Adipocyte (in vitro differentiated cells): ENCODE measurements at regions not wholly inside any gene's neighbourhood (a gene's known extent, or its start where the extent isn't known, plus 50 kb on each side); places are given as distances from the start of the nearest gene placed in this dataset.

Source experiments
- DNase-seq: peaks from one replicate; pipeline ENCODE4 v3.0.0-alpha.2; 2015; ENCODE audit warnings: low read depth
- H3K27me3 ChIP-seq: replicated peaks from 2 replicates; pipeline ENCODE4 v1.7.0; 2013; ENCODE audit warnings: mild to moderate bottlenecking, low read length, moderate library complexity; ENCODE audit not compliant: control insufficient read depth, insufficient read depth
- H3K36me3 ChIP-seq: 2 replicates; pipeline ENCODE4 v1.7.0; 2013; ENCODE audit warnings: low read length, mild to moderate bottlenecking, moderate library complexity; ENCODE audit not compliant: control insufficient read depth, insufficient read depth, severe bottlenecking
- H3K4me1 ChIP-seq: 2 replicates; pipeline ENCODE4 v1.7.0; 2013; ENCODE audit warnings: mild to moderate bottlenecking, low read length, moderate library complexity; ENCODE audit not compliant: control insufficient read depth, insufficient read depth
- H3K4me3 ChIP-seq: 2 replicates; pipeline ENCODE4 v1.7.0; 2013; ENCODE audit warnings: mild to moderate bottlenecking, low read length, moderate library complexity
- H3K9ac ChIP-seq: 2 replicates; pipeline ENCODE4 v1.7.0; 2013; ENCODE audit warnings: mild to moderate bottlenecking, low read length, moderate library complexity
- H3K9me3 ChIP-seq: 2 replicates; pipeline ENCODE4 v1.7.0; 2013; ENCODE audit warnings: mild to moderate bottlenecking, low read length, moderate library complexity; ENCODE audit not compliant: control insufficient read depth

- Histone ChIP-seq H3K9me3 (peaks cover 3% of the 10 kb centered on the region), H3K36me3 (no peaks in the 10 kb centered on the region), H3K27me3 (no peaks in the 10 kb centered on the region)
Measured at GRCh38 chr16:54724346-54724925, 206.2 kb upstream of the IRX5 start.

GRCh38 chr16:54722210-54722676, 208.4 kb upstream of the IRX5 start:
- Histone ChIP-seq H3K9ac (no peak overlapping the region), H3K9me3 (no peaks in the 10 kb centered on the region), H3K4me3 (no peak overlapping the region), H3K36me3 (no peaks in the 10 kb centered on the region), H3K4me1 (no peaks in the 10 kb centered on the region), H3K27me3 (no peaks in the 10 kb centered on the region)
- DNase-seq = no peak

More at GRCh38 chr16:54724346-54724925, 206.2 kb upstream of the IRX5 start:
- Histone ChIP-seq H3K4me1 (no peaks in the 10 kb centered on the region), H3K9ac (no peak overlapping the region), H3K4me3 (no peak overlapping the region)
- no peak for DNase-seq

GRCh38 chr16:54720259-54720658, 210.4 kb upstream of the IRX5 start:
- no peak for DNase-seq
- Histone ChIP-seq H3K4me3 (no peak overlapping the region), H3K4me1 (no peaks in the 10 kb centered on the region), H3K27me3 (no peaks in the 10 kb centered on the region), H3K9ac (no peak overlapping the region), H3K9me3 (no peaks in the 10 kb centered on the region), H3K36me3 (no peaks in the 10 kb centered on the region)

- Histone ChIP-seq H3K4me3 (no peak overlapping the region), H3K9ac (no peak overlapping the region), H3K27me3 (no peaks in the 10 kb centered on the region), H3K4me1 (no peaks in the 10 kb centered on the region), H3K36me3 (no peaks in the 10 kb centered on the region), H3K9me3 (no peaks in the 10 kb centered on the region)
- DNase-seq = no peak
Measured at GRCh38 chr16:54719624-54720023, 211.0 kb upstream of the IRX5 start.

- Histone ChIP-seq H3K9me3 (no peaks in the 10 kb centered on the region), H3K4me3 (no peak overlapping the region), H3K27me3 (no peaks in the 10 kb centered on the region), H3K4me1 (no peaks in the 10 kb centered on the region), H3K9ac (no peak overlapping the region), H3K36me3 (no peaks in the 10 kb centered on the region)
- DNase-seq = no peak
Measured at GRCh38 chr16:54718376-54718775, 212.3 kb upstream of the IRX5 start.

GRCh38 chr16:54715011-54715410, 215.7 kb upstream of the IRX5 start:
- H3K4me3 ChIP-seq = no peak overlapping the region
- H3K36me3 ChIP-seq = no peaks in the 10 kb centered on the region
- H3K9ac ChIP-seq = no peak overlapping the region
- no peaks in the 10 kb centered on the region for H3K4me1 ChIP-seq
- H3K9me3 ChIP-seq = no peaks in the 10 kb centered on the region
- no peaks in the 10 kb centered on the region for H3K27me3 ChIP-seq
- DNase-seq = no peak

- no peak for DNase-seq
- Histone ChIP-seq H3K9ac (no peak overlapping the region), H3K4me3 (no peak overlapping the region), H3K9me3 (no peaks in the 10 kb centered on the region), H3K4me1 (no peaks in the 10 kb centered on the region), H3K27me3 (no peaks in the 10 kb centered on the region), H3K36me3 (no peaks in the 10 kb centered on the region)
Measured at GRCh38 chr16:54712866-54713265, 217.8 kb upstream of the IRX5 start.

GRCh38 chr16:54707813-54708212, 222.9 kb upstream of the IRX5 start:
- no peaks in the 10 kb centered on the region for H3K9me3 ChIP-seq
- H3K36me3 ChIP-seq = no peaks in the 10 kb centered on the region
- H3K9ac ChIP-seq = no peak overlapping the region
- no peaks in the 10 kb centered on the region for H3K27me3 ChIP-seq
- no peak for DNase-seq
- H3K4me3 ChIP-seq = no peak overlapping the region
- no peaks in the 10 kb centered on the region for H3K4me1 ChIP-seq

GRCh38 chr16:54706406-54706805, 224.3 kb upstream of the IRX5 start:
- no peaks in the 10 kb centered on the region for H3K27me3 ChIP-seq
- no peaks in the 10 kb centered on the region for H3K36me3 ChIP-seq
- no peak for DNase-seq
- H3K4me1 ChIP-seq = no peaks in the 10 kb centered on the region
- peaks cover 3% of the 10 kb centered on the region for H3K9me3 ChIP-seq
- H3K4me3 ChIP-seq = no peak overlapping the region
- H3K9ac ChIP-seq = no peak overlapping the region

- H3K36me3 ChIP-seq = no peaks in the 10 kb centered on the region
- H3K9me3 ChIP-seq = peaks cover 15% of the 10 kb centered on the region
- DNase-seq = no peak
- no peak overlapping the region for H3K4me3 ChIP-seq
- H3K4me1 ChIP-seq = no peaks in the 10 kb centered on the region
- H3K27me3 ChIP-seq = no peaks in the 10 kb centered on the region
- no peak overlapping the region for H3K9ac ChIP-seq
Measured at GRCh38 chr16:54703339-54703738, 227.3 kb upstream of the IRX5 start.

- no peaks in the 10 kb centered on the region for H3K4me1 ChIP-seq
- peaks cover 21% of the 10 kb centered on the region for H3K27me3 ChIP-seq
- H3K36me3 ChIP-seq = no peaks in the 10 kb centered on the region
- no peak overlapping the region for H3K4me3 ChIP-seq
- H3K9me3 ChIP-seq = peaks cover 15% of the 10 kb centered on the region
- DNase-seq = no peak
- H3K9ac ChIP-seq = no peak overlapping the region
Measured at GRCh38 chr16:54699656-54700055, 231.0 kb upstream of the IRX5 start.

- Histone ChIP-seq H3K27me3 (peaks cover 21% of the 10 kb centered on the region), H3K4me3 (no peak overlapping the region), H3K9ac (no peak overlapping the region), H3K36me3 (no peaks in the 10 kb centered on the region), H3K4me1 (no peaks in the 10 kb centered on the region), H3K9me3 (peaks cover 15% of the 10 kb centered on the region)
- DNase-seq = no peak
Measured at GRCh38 chr16:54697677-54698076, 233.0 kb upstream of the IRX5 start.
